DND-41 (cell line): ENCODE measurements at regions not wholly inside any gene's neighbourhood (a gene's known extent, or its start where the extent isn't known, plus 50 kb on each side); places are given as distances from the start of the nearest gene placed in this dataset.

Experiments
- CTCF ChIP-seq: IDR thresholded peaks from 2 replicates; pipeline ENCODE4 v1.5.1; 2012; ENCODE audit warnings: borderline replicate concordance, low read length, moderate library complexity, mild to moderate bottlenecking; ENCODE audit not compliant: poor library complexity, severe bottlenecking; ENCODE audit errors: extremely low read depth
- EZH2 ChIP-seq: IDR thresholded peaks from 3 replicates; pipeline ENCODE4 v1.6.1; 2012; ENCODE audit warnings: borderline replicate concordance, low read depth, mild to moderate bottlenecking, moderate library complexity, low read length, inconsistent platforms; ENCODE audit not compliant: severe bottlenecking

- TF ChIP-seq EZH2 (no peak), CTCF (no peak)
Observed at GRCh38 chr2:36068086-36068485, 287.5 kb upstream of the CRIM1 start.
